Coronary artery (tissue), 2 donors: ENCODE measurements at regions not wholly inside any gene's neighbourhood (a gene's known extent, or its start where the extent isn't known, plus 50 kb on each side); places are given as distances from the start of the nearest gene placed in this dataset.

Experiments used
- DNase-seq: peaks from one replicate; pipeline ENCODE4 v3.0.0-alpha.2; 2017; ENCODE audit warnings: low spot score
- H3K27ac ChIP-seq, 2 donors: fragments of 200-600 bp; sonication (generic); one replicate each; pipeline ENCODE4 v1.5.1; 2016 to 2019
- H3K4me3 ChIP-seq: fragments of 200-600 bp; sonication (generic); 2 replicates; pipeline ENCODE4 v1.5.1; 2016; ENCODE audit warnings: mild to moderate bottlenecking, moderate library complexity
- CTCF ChIP-seq: fragments of 200-600 bp; sonication (generic); IDR thresholded peaks from one replicate; pipeline ENCODE4 v1.5.1; 2019; ENCODE audit warnings: antibody characterized with exemption

DNA sequence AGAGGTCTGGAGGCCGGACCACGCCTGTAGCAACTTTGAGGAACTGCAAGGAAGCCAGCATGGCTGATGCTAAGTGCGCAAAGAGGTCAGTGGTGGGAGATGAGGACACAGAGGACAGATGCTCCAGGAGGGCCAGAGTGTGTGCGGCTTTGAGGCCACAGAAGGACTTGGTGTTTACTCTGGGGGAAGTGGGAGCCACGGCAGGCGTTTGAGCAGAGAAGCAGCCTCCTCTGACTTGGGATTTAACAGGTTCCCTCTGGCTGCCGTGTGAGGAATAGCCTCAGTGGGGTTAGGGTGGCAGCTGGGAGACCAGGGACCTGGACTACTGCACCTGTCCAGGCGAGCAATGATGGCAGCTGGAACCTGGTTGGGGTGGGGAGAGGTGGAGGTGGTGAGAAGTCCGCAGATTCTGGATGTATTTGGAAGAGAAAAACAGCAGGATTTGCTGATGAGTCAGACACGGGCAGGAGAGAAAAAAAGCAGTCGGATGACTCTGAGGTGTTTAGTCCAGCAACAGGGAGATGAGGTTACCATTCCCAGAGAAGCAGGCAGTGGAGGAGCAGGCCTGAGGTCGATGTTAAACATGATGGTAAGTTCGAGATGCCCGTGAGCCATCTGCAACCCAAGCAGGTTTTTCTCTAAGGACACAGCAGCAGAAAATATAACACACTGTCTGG lies 143.5 kb downstream of the SCARB1 start:
- peak overlapping the region in 1 of 2 donors; percentile 50 for H3K27ac ChIP-seq
- no peak for DNase-seq
- H3K4me3 ChIP-seq: no peak overlapping the region
- TF ChIP-seq CTCF: no peak

DNA sequence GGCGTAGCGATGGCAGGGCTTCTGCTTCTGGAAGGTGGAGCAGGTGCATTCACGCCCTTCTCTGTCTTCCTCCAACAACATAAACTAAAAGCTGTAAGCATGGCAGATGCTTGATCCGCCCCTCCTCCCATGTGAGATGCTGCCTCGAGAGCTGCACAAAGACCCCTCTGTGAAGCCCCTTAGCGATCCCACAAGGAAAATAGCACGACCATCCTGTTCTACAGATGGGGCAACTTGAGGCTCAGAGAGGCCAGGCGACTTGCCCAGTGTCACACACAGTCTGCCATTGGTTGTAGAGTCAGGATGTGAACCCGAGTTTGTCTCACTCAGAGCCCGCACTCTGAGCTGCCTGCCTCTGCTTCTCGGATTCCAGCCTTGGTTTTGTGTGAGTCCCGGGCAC lies 144.4 kb downstream of the SCARB1 start:
- no peak overlapping the region for H3K4me3 ChIP-seq
- no peak overlapping the region for H3K27ac ChIP-seq
- no peak for TF ChIP-seq CTCF
- DNase-seq: no peak

GRCh38 chr12:124718458-124718857 lies 145.2 kb downstream of the SCARB1 start:
- Histone ChIP-seq H3K27ac (no peak overlapping the region), H3K4me3 (no peak overlapping the region)
- no peak for TF ChIP-seq CTCF
- no peak for DNase-seq

DNA sequence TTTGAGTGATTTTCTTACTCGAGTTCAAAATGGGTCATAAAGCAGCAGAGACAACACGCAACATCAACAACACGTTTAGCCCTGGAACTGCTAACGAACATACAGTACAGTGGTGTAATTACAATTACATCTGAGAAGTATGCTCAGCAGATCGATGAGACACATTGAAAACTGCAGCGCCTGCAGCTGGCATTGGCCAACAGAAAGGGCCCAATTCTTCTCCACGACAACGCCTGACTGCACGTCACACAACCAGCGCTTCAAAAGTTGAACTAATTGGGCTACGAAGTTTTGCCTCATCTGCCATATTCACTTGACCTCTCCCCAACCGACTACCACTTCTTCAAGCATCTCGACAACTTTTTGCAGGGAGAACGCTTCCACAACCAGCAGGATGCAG lies 145.6 kb downstream of the SCARB1 start:
- TF ChIP-seq CTCF: no peak
- H3K4me3 ChIP-seq: no peak overlapping the region
- H3K27ac ChIP-seq: no peak overlapping the region
- no peak for DNase-seq

- Histone ChIP-seq H3K4me3 (no peak overlapping the region), H3K27ac (no peak overlapping the region)
- DNase-seq: no peak
- no peak for TF ChIP-seq CTCF
Measured at GRCh38 chr12:124717318-124717717, 146.3 kb downstream of the SCARB1 start.

GRCh38 chr12:124716208-124717130 lies 147.2 kb downstream of the SCARB1 start:
- no peak for TF ChIP-seq CTCF
- no peak overlapping the region for H3K4me3 ChIP-seq
- no peak overlapping the region for H3K27ac ChIP-seq
- DNase-seq: no peak
